Naive B cell (primary cell): ENCODE measurements at regions not wholly inside any gene's neighbourhood (a gene's known extent, or its start where the extent isn't known, plus 50 kb on each side); places are given as distances from the start of the nearest gene placed in this dataset.
"Not testable (repeated sequence)": the region's sequence is repeated elsewhere in the genome, so short reads cannot be mapped to it uniquely, and the experiment has no call there.

Experiments
- ATAC-seq, 2 donors: fragments of 150-1000 bp; cut with Tn5 transposase; 2 replicates each; pipeline ENCODE4 v1.10.0; 2021; ENCODE audit warnings: low read depth in 2 of 2, mild to moderate bottlenecking in 2 of 2, moderate library complexity in 2 of 2
- DNase-seq: peaks from one replicate; pipeline ENCODE4 v3.0.0; 2022
- H3K27ac Mint-ChIP-seq, 6 donors: one replicate each; pipeline ENCODE4 v1.8.0; 2020 to 2022; ENCODE audit warnings: mild to moderate bottlenecking in 6 of 6, mixed read lengths in 6 of 6, moderate library complexity in 5 of 6, inconsistent platforms in 2 of 6
- H3K27me3 Mint-ChIP-seq, 3 donors: one replicate each; pipeline ENCODE4 v1.8.0; 2021 to 2022; ENCODE audit warnings: mixed read lengths in 3 of 3, mild to moderate bottlenecking in 1 of 3
- H3K36me3 Mint-ChIP-seq, 2 donors: one replicate each; pipeline ENCODE4 v1.8.0; 2020 to 2022; ENCODE audit warnings: mixed read lengths in 2 of 2, inconsistent platforms in 1 of 2, mild to moderate bottlenecking in 1 of 2
- H3K4me1 Mint-ChIP-seq, 3 donors: one replicate each; pipeline ENCODE4 v1.8.0; 2020 to 2022; ENCODE audit warnings: mixed read lengths in 3 of 3, inconsistent platforms in 1 of 3, mild to moderate bottlenecking in 1 of 3, moderate library complexity in 1 of 3
- H3K4me3 Mint-ChIP-seq, 8 donors: one replicate each; pipeline ENCODE4 v1.8.0; 2020 to 2022; ENCODE audit warnings: mild to moderate bottlenecking in 8 of 8, mixed read lengths in 8 of 8, moderate library complexity in 8 of 8, inconsistent platforms in 2 of 8
- H3K9me3 Mint-ChIP-seq, 7 donors: one replicate each; pipeline ENCODE4 v1.8.0; 2020 to 2022; ENCODE audit warnings: mixed read lengths in 7 of 7, mild to moderate bottlenecking in 5 of 7, inconsistent platforms in 2 of 7, moderate library complexity in 1 of 7

GRCh38 chr14:106013879-106014376 is 487.5 kb downstream of the TMEM121 start:
- no peak for ATAC-seq
- no peaks in the 10 kb centered on the region for H3K36me3 Mint-ChIP-seq
- no peak overlapping the region for H3K27ac Mint-ChIP-seq
- H3K4me1 Mint-ChIP-seq, result peaks cover 0 to 2% (median 0%) of the 10 kb centered on the region in 3 donors
- DNase-seq, result no peak
- H3K4me3 Mint-ChIP-seq, result peak overlapping the region in 1 of 8 donors; percentile 21
- H3K9me3 Mint-ChIP-seq, result no peaks in the 10 kb centered on the region
- peaks cover 0 to 6% (median 0%) of the 10 kb centered on the region in 3 donors for H3K27me3 Mint-ChIP-seq

GRCh38 chr14:106017952-106018351 is 491.6 kb downstream of the TMEM121 start:
- H3K4me3 Mint-ChIP-seq, DNase-seq, H3K36me3 Mint-ChIP-seq, H3K4me1 Mint-ChIP-seq, H3K9me3 Mint-ChIP-seq, ATAC-seq, H3K27ac Mint-ChIP-seq, H3K27me3 Mint-ChIP-seq: not testable (repeated sequence)

GRCh38 chr14:106021832-106022231 is 495.4 kb downstream of the TMEM121 start:
- Mint-ChIP-seq H3K4me1 (no peaks in the 10 kb centered on the region), H3K36me3 (no peaks in the 10 kb centered on the region), H3K4me3 (no peak overlapping the region), H3K27me3 (peaks cover 0 to 4% (median 0%) of the 10 kb centered on the region in 3 donors), H3K27ac (no peak overlapping the region), H3K9me3 (peaks cover 0 to 5% (median 0%) of the 10 kb centered on the region in 7 donors)
- DNase-seq (no peak), ATAC-seq (no peak)

GRCh38 chr14:106022648-106023047 is 496.3 kb downstream of the TMEM121 start:
- H3K36me3 Mint-ChIP-seq, H3K4me3 Mint-ChIP-seq, H3K4me1 Mint-ChIP-seq, ATAC-seq, H3K27me3 Mint-ChIP-seq, DNase-seq, H3K27ac Mint-ChIP-seq, H3K9me3 Mint-ChIP-seq: not testable (repeated sequence)

GRCh38 chr14:106023411-106023810 is 497.0 kb downstream of the TMEM121 start:
- peaks cover 0 to 4% (median 0%) of the 10 kb centered on the region in 3 donors for H3K27me3 Mint-ChIP-seq
- ATAC-seq, result no peak
- no peak overlapping the region for H3K4me3 Mint-ChIP-seq

GRCh38 chr14:106024983-106025604 is 498.7 kb downstream of the TMEM121 start:
- H3K27me3 Mint-ChIP-seq, result peaks cover 0 to 4% (median 0%) of the 10 kb centered on the region in 3 donors
- ATAC-seq (no peak), DNase-seq (no peak)
- H3K27ac Mint-ChIP-seq, result no peak overlapping the region
- H3K36me3 Mint-ChIP-seq, result no peaks in the 10 kb centered on the region
- no peaks in the 10 kb centered on the region for H3K4me1 Mint-ChIP-seq
- peaks cover 0 to 5% (median 0%) of the 10 kb centered on the region in 7 donors for H3K9me3 Mint-ChIP-seq
- H3K4me3 Mint-ChIP-seq, result no peak overlapping the region

More at GRCh38 chr14:106023411-106023810, 497.0 kb downstream of the TMEM121 start:
- no peaks in the 10 kb centered on the region for H3K4me1 Mint-ChIP-seq
- no peak overlapping the region for H3K27ac Mint-ChIP-seq
- H3K36me3 Mint-ChIP-seq, result no peaks in the 10 kb centered on the region
- DNase-seq, result no peak
- H3K9me3 Mint-ChIP-seq, result peaks cover 0 to 5% (median 0%) of the 10 kb centered on the region in 7 donors

- H3K36me3 Mint-ChIP-seq, result no peaks in the 10 kb centered on the region
- peaks cover 0 to 5% (median 0%) of the 10 kb centered on the region in 7 donors for H3K9me3 Mint-ChIP-seq
- no peak for DNase-seq
- H3K4me1 Mint-ChIP-seq, result no peaks in the 10 kb centered on the region
- no peak overlapping the region for H3K4me3 Mint-ChIP-seq
- peaks cover 0 to 4% (median 0%) of the 10 kb centered on the region in 3 donors for H3K27me3 Mint-ChIP-seq
- H3K27ac Mint-ChIP-seq, result no peak overlapping the region
- no peak for ATAC-seq
These were observed 499.6 kb downstream of the TMEM121 start for GRCh38 chr14:106026026-106026425.

- H3K36me3 Mint-ChIP-seq, ATAC-seq, H3K27ac Mint-ChIP-seq, H3K4me3 Mint-ChIP-seq, DNase-seq, H3K27me3 Mint-ChIP-seq, H3K9me3 Mint-ChIP-seq, H3K4me1 Mint-ChIP-seq: not testable (repeated sequence)
These were observed 501.4 kb downstream of the TMEM121 start for GRCh38 chr14:106027759-106028158.

GRCh38 chr14:106029959-106030358 is 503.6 kb downstream of the TMEM121 start:
- H3K9me3 Mint-ChIP-seq, result no peaks in the 10 kb centered on the region
- H3K27ac Mint-ChIP-seq, result no peak overlapping the region

GRCh38 chr14:106037380-106037779 is 511.0 kb downstream of the TMEM121 start:
- DNase-seq (no peak), ATAC-seq (no peak)
- H3K36me3 Mint-ChIP-seq, result no peaks in the 10 kb centered on the region
- no peaks in the 10 kb centered on the region for H3K27me3 Mint-ChIP-seq
- no peak overlapping the region for H3K27ac Mint-ChIP-seq
- no peak overlapping the region for H3K4me3 Mint-ChIP-seq
- H3K4me1 Mint-ChIP-seq, result no peaks in the 10 kb centered on the region
- no peaks in the 10 kb centered on the region for H3K9me3 Mint-ChIP-seq

More at GRCh38 chr14:106029959-106030358, 503.6 kb downstream of the TMEM121 start:
- DNase-seq, result no peak
- no peaks in the 10 kb centered on the region for H3K4me1 Mint-ChIP-seq
- no peak overlapping the region for H3K4me3 Mint-ChIP-seq
- peaks cover 0 to 4% (median 0%) of the 10 kb centered on the region in 3 donors for H3K27me3 Mint-ChIP-seq
- no peak for ATAC-seq
- H3K36me3 Mint-ChIP-seq, result no peaks in the 10 kb centered on the region

- H3K4me1 Mint-ChIP-seq, result no peaks in the 10 kb centered on the region
- no peak overlapping the region for H3K27ac Mint-ChIP-seq
- ATAC-seq, result no peak
- no peaks in the 10 kb centered on the region for H3K36me3 Mint-ChIP-seq
- no peak for DNase-seq
- peak overlapping the region in 3 of 8 donors; percentile 51 to 66 (median 59) for H3K4me3 Mint-ChIP-seq
- no peaks in the 10 kb centered on the region for H3K9me3 Mint-ChIP-seq
- no peaks in the 10 kb centered on the region for H3K27me3 Mint-ChIP-seq
These were observed 511.9 kb downstream of the TMEM121 start for GRCh38 chr14:106038263-106038662.

GRCh38 chr14:106039400-106039799 is 513.0 kb downstream of the TMEM121 start:
- Mint-ChIP-seq H3K4me1 (peaks cover 3 to 6% (median 4%) of the 10 kb centered on the region in 3 donors), H3K36me3 (no peaks in the 10 kb centered on the region), H3K27ac (peak overlapping the region in 3 of 6 donors; percentile 38 to 70 (median 52)), H3K4me3 (peak overlapping the region in 1 of 8 donors; percentile 10), H3K9me3 (no peaks in the 10 kb centered on the region), H3K27me3 (no peaks in the 10 kb centered on the region)
- DNase-seq (no peak), ATAC-seq (peak; percentile 69 to 88)

- peaks cover 12 to 17% (median 15%) of the 10 kb centered on the region in 3 donors for H3K4me1 Mint-ChIP-seq
- no peak for DNase-seq
- peak overlapping the region in 5 of 8 donors; percentile 23 to 69 (median 37) for H3K4me3 Mint-ChIP-seq
- no peaks in the 10 kb centered on the region for H3K36me3 Mint-ChIP-seq
- peak overlapping the region in 2 of 6 donors; percentile 5 to 41 for H3K27ac Mint-ChIP-seq
- peak; percentile 43 to 44 for ATAC-seq
- H3K9me3 Mint-ChIP-seq, result no peaks in the 10 kb centered on the region
- H3K27me3 Mint-ChIP-seq, result no peaks in the 10 kb centered on the region
These were observed 518.1 kb downstream of the TMEM121 start for GRCh38 chr14:106044515-106044914.

GRCh38 chr14:106044949-106045596 is 518.7 kb downstream of the TMEM121 start:
- H3K4me3 Mint-ChIP-seq, result peak overlapping the region in 7 of 8 donors; percentile 37 to 81 (median 56)

More at GRCh38 chr14:106044949-106045596, 518.7 kb downstream of the TMEM121 start:
- H3K27ac Mint-ChIP-seq, result no peak overlapping the region
- no peaks in the 10 kb centered on the region for H3K27me3 Mint-ChIP-seq
- no peaks in the 10 kb centered on the region for H3K9me3 Mint-ChIP-seq
- peak; percentile 57 for DNase-seq
- ATAC-seq, result peak; percentile 95 to 96
- no peaks in the 10 kb centered on the region for H3K36me3 Mint-ChIP-seq
- peaks cover 12 to 17% (median 15%) of the 10 kb centered on the region in 3 donors for H3K4me1 Mint-ChIP-seq
